T1000 (cell line): ENCODE measurements at regions not wholly inside any gene's neighbourhood (a gene's known extent, or its start where the extent isn't known, plus 50 kb on each side); places are given as distances from the start of the nearest gene placed in this dataset.
"Not testable (repeated sequence)": the region's sequence is repeated elsewhere in the genome, so short reads cannot be mapped to it uniquely, and the experiment has no call there.

Experiments used
- DNase-seq: peaks from one replicate; lab custom pipeline; 2025; ENCODE audit warnings: mixed read lengths; lab: John Stamatoyannopoulos, UW

DNA sequence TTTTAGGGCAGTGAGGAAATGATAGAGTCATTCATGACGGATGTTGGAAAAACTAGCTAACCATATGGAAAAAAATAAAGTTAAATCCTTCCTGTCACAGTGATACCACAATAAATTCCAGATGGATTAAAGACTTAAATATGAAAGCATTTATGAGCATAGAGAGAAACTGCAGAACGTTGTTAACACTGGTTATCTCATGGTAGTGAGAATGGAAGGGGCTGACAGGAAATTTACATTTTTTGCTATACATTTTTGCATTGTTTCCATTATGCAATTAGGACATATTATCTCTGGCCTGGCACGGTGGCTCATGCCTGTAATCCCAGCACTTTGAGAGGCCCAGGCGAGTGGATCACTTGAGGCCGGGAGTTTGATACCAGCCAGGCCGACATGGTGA, 130.5 kb upstream of the VOPP1 start:
- not testable (repeated sequence) for DNase-seq

DNA sequence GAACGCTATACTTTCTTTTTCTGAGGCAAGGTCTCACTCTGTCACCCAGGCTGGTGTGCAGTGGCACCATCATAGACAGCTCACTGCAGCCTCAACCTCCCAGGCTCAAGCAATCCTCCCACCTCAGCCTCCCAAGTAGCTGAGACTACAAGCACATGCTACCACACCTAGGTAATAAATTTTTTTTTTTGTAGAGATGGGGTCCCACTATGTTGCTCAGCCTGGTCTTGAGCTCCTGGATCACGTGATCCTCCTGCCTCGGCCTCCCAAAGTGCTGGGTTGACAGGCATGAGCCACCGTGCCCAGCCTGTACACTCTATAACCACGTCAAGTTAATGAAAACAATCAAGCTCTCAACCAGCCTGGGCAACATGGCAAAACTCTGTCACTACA, 127.1 kb upstream of the VOPP1 start:
- not testable (repeated sequence) for DNase-seq

DNA sequence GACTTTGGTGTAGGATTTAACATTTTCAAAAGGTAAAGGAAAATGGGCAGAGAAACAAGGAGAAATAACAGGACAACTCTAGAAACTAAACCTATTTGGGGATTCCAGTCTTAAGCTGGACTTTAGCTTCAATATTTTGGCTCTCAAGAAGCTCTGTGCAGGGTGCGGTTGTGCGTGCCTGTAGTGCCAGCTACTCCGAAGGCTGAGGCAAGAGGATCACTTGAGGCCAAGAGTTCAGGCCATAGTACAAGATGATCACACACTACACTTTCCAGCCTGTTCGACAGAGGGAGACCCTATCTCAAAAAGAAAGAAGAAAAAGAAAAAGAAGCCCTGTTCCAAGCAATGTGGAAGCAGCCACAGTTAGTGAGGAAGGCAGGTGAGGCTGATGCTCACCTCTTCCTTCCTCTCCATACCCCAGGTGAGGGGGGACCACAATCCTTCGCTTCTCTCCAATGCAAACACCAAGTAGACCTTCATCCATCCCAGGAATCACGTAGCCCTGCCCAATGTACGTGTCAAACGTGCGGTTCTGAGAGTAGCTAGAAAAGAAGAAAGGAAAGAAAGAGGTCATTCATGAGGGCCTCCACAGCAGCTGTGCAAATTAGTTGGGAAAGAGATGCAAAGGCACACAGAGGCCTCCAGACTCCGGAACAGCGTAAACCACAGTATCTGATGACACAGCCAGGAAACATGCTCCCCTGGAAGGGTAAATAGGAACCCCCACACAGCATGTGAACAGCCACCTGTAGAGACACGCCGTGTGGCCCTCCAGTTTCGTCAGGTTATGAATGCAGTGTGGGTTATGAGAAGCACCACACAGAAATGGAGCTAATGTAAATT, 126.5 kb upstream of the VOPP1 start:
- DNase-seq, result not testable (repeated sequence)

DNA sequence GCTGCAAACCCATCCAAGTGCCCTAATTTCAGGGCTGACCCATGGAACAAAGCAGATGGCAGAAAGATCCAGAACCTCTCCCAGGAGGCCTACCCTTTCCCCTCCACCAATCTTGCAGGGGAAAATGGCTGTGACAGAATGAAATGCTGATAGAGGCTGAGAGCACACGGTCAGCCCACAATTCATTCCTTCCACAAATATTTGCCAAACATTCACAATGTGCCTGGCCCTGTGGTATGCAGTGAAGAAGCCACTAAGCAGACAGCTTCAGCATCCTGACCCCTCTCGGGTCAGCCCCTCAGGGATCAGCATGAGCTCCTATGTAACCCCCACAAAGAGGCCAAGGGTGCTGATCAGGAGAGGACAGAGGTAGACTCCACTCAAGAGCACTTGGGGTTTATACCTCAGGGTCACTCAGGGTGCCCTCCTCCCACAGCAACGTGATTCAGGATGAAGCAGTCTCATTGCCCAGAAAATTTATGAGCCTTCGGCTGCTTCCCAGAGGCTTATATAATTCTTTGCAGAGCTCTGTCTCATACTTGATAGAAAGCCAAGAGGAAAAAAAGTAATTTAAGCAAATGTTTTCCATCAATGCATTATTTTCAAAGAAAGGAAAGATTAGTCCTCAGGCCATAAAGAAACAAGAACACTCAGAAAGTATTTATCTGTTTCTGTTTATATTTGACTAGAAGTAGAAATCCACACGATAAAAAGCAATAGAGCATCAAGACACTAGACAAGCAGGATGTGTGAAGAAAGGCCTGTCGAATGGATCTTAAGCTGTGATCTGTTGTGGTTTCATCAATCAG, 123.8 kb upstream of the VOPP1 start:
- peak; percentile 2 for DNase-seq

DNA sequence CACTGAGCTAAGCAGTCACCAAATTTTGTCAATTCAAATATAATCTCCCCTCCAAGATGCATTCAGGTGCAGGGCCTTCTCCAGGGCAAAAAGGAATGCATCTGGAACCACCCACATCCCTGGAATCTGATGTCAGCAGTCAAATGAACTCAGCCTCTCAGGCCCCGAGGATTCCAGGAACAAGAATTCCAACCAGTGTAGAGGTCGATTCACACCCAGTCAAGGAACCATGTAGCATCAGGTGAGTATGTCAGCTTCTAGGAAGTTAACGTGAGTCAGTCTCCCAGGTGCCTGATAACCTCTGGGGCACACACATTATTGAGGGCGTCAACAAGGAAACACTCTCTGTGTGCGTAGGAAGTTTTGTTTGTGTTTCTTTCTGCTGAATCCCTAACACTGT, 122.2 kb upstream of the VOPP1 start:
- not testable (repeated sequence) for DNase-seq

DNA sequence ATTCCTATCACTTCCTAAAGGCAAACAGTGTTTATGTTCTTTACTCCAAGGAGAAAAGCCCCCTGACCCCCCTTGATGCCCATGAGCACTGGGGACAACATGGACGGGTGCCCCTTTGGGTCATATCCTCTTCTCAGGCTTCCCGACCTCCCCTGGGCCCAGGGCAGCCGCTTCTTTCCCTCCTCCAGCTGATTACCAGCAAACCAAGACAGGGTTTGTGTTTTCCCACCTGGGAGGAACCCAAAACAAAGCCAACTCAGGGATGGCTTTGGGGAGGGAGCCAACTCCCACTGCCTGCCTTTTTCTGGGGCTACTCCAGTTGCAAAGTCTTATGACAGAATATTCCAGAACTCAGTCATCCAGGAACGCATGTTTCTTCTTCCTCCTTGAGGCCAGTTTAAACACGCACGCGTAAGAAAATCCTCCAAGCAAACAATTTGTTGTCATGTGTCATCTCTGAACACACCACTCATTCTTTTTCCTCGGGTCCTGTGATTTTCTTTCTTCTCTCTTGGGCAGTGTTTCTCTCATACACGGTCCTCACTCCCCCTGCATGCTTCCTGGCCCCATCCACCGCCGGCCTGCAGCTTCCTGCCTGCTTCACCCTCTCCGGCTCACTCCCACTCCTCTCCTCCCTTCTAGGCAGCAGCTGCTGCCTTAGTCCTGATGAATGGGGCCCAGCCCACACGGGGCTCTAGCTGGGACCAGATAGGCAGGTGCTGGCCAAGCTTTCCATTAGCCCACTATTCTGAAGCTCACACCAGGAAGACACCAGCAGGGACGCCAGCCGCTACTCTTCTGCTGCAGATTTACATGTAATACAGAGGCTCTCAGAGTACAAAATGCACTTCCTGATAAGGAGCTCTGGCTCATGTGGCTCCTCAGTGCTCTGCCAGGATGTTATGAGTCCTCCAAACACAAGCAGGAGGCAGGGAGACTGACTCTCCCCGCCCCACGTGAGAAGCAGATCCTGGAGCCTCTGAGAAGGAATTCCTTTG, 116.7 kb upstream of the VOPP1 start:
- not testable (repeated sequence) for DNase-seq

DNA sequence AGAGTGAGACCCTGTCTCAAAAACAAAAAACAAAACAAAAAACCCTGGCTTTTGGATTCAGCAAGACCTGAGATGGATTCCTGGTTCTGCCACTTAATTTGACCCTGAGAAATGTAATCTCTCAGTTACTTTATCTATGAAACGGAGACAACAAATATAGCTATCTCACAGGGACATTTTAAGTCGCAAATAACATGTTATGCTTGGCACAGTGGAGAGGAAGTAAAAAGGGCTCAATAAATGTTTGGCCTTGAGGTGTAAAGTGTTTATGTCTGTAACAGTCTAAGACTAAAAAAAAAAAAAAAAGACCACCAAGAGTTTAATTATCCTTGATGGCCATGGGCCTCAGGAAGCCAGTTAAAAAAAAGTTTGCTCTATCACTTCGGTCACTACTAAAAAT, 116.0 kb upstream of the VOPP1 start:
- DNase-seq, result not testable (repeated sequence)

DNA sequence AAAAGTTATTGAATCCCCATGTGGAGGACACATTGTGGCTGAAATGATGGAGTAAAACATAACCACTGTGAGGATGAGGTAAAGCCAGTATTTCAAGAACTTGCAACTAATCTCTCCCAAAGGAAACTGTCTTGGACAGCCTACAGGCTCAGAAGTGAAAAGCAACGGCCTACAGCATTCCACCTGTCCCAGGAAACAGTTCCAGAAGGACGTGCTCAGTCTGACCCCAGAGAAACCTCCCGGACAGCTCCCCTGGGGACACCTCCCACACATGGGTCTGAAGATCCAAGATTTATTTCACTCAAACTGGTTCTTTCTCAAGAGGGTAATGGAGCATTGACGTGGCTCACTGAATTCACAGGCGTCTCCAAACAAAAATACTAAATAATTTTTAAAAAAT, 115.0 kb upstream of the VOPP1 start:
- not testable (repeated sequence) for DNase-seq

DNA sequence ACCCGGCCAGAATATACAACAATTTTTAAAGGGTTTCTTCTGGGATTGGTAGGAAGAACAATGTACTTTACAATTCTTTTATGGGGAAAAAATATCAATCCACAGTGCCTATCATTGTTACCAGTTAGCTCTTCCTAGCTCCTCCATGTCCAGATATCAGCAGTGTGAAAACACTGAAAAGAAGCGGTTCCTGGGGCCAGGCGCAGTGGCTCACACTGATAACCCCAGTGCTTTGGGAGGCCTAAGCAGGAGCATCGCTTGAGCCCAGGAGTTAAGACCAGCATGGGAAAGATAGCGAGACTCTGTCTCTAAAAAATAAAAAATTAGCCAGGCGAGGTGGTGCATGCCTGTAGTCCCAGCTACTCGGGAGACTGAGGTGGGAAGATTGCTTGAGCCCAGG, 114.5 kb upstream of the VOPP1 start:
- not testable (repeated sequence) for DNase-seq

DNA sequence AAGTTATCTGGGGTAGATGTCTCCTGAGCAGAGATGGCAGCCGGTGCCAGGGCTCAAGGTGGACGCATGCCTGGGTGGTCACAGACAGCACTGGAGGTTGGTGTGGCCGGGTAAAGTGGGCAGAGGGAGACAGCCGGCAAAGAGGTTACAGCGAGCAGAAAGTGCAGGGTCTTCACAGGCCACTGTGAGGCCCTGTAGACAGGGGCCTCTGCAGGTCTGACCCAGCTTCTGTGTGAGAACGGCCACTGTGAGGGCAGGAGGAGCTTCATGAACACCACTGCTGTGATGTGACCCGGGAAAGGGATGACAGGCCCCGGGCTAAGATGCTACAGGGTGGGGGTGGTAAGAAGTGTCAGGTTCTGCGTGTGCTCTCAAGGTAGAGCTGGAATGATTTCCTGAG, 111.2 kb upstream of the VOPP1 start:
- not testable (repeated sequence) for DNase-seq

DNA sequence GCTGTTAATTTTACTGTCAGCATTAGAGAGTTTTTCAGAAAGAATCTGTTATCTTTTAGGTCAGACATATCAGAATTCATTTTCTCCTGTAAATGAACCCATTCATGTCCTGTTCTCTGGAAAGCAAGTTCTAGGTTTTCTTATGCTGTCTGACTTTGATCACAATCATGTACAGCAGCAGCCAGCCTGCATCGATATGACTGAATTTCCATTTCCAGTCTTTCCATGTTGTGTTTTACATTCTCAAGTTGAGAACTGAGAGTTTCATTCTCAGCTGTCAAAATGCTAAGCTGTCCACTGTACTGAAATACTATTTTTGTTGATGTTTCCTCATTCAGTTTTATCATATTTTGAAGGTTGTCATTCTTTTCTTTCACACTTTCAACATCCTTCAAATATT, 103.3 kb upstream of the VOPP1 start:
- not testable (repeated sequence) for DNase-seq

DNA sequence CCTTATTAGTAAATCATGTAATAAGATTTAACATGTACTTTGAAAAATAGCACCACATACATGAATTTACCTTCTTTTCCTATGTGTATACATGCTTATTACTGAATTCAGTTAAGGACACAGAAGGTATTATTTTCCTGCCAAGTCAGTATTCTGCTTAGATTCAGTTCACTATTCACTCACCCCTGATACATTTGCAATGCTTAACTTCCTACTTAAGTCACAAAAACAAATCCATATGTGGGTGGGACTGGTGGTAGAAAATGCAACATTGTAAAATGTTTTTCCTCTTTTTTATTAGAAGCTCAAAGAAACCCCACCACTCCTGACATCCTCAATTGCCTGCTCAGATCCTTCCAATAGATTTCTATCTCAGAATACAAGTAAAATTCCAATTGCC, 101.2 kb upstream of the VOPP1 start:
- not testable (repeated sequence) for DNase-seq

DNA sequence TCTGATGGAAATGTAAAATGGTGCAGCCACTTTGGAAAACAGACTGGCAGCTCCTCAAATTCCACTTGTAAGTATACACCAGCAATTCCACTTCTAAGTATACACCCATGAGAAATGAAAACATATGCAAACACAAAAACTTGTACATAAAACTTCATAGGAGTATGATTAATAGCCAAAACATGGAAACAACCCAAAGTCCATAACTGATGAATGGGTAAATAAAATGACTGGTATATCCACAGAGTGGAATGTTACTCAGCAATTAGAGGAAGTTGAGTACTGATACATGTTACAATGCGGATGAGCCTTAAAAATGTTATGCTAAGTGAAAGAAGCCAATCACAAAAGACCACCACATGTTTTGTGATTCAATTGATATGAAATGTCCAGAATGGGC, 99.8 kb upstream of the VOPP1 start:
- DNase-seq, result not testable (repeated sequence)

DNA sequence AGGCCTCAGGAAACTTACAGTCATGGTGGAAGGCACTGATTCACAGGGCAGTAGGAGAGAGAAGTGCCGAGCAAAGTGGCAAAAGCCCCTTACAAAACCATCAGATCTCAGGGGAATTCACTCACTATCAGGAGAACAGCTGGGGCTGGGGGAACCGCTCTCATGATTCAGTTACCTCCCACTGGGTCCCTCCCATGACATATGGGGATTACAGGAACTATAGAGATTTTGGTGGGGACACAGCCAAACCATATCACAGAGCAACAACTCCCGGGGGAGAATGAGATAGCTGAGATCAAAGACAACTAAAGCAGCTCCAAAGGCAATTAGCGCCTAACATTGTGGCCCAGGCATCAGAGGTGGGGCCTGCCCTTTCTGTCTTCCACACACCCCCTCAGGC, 85.4 kb upstream of the VOPP1 start:
- DNase-seq, result no peak

DNA sequence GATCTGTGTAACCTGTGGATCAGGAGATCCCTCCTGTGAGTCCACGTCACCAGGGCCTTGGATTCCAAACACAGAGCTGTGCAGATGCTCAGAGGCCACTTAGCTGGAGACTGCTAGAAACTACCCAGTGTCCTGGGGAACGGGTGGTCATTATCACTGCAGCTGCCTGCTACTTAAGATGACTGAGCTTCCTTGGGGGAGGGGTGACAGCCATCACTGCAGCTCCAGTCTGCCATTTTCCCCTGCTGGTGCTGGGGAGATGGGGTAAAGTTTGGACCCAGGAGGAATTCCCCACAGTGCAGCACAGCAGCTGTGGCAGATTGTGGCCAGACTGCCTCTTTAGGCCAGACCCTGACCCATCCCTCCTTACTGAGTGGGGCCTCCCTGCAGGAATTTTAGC, 78.8 kb upstream of the VOPP1 start:
- DNase-seq, result no peak

DNA sequence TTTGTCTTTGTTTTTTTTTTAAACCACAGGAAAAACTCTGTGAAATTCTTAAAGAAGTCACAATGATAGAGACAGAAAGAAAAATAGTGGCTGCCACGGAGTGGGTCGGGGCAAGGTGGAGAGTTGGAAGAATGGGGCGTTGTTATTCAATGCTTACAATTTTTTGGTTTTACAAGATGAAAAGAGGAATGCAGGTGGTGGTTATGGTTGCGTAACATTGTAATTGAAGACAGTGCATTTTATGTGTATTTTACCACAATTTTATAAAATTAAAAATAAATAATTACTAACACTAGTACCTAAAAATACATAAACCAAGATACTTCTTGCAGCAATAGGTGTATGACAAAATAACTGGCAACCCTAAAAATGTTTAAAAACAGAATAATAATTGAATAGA, 76.9 kb upstream of the VOPP1 start:
- DNase-seq, result no peak

DNA sequence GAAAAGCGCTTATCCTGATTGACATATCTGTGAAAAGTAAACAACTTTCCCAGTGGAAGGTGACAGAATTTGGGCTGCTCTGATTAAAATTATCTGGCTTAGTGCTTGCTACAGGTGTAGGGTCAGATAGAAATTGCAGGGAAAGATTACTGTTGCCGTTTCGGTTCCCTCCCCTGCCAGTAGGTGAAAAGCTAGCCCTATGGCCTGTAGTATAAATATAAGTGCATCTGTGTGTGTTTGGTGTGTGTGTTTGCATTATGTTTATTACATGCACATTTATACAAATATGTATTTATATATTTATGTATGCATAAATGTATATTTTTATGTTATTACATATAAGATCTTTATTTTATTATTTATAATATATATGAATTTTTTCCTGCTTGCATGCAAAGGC, 72.3 kb upstream of the VOPP1 start:
- DNase-seq, result no peak

DNA sequence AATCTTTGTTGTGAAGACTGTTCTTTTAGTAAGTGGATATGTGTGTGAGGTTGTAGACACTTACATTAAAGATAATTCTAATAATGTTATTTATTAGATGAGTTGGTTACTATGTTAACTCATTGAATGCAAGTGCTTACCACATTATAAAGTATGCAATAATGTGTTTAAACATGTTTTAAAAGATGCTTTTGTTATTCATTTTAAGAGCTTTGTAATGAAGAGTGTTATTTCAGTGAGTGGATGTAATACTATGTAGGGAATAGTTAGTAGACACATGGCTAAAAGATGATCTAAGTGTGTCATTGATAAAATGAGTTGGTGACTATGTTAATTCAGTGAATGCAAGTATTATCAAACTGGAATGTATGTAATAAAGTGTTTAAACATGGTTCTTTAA, 70.0 kb upstream of the VOPP1 start:
- DNase-seq, result no peak

DNA sequence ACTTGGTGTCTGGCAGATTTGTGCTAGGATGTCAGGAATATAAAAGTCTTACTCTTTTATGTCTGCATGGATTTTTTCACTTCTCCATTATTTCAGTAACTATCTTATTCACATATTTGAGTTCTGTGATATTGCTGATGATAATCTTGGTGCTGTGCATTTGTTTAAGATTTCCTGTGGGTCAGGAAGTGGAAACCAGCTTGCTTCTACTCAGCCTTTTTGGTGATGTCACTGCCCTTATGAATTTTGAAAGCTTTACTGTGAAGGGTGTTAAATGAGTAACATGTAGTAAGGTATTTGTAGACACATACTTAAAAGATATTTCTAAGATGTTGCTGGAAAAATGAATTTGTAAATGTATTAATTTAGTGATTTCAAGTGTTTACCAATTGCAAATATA, 69.5 kb upstream of the VOPP1 start:
- no peak for DNase-seq

DNA sequence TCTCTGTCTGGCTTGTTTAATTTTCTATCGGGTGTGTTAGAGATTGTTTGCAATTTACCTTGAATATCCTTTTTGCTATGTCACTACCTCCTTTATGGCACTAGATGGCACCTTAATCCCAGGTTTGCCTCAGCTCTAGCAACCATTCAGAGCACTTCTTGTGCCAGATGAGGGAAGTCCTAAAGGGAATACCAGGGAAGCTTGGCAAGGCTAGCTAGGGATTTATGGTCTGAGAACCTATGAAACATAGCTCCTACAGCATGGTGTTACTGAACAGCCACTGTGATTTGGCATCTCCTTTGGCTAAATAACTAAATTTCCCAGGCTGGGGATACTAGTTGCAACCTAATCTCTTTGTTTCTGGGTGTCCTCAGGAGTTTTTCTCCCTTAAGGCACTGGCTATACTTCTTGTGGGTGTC, 69.0 kb upstream of the VOPP1 start:
- DNase-seq, result peak; percentile 22

DNA sequence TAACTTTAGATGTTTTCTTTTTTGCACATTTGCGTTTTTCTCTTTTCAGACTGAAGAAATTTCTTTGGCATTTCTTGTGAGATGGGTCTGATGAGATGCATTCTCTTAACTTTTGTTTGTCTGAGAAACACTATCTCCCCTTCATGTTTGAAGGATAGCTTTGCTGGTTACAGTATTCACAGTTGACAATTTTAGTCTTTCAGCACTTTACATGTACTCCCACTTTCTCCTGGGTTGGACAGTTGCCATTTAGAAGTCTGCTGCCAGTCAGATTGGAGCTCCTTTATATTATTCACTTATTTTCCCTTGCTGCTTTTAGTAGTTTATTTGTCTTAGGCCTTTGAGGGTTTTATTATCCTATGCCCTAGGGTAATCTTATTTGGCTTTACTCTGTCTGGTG, 67.3 kb upstream of the VOPP1 start:
- DNase-seq, result no peak
